NOMO-1 treated with dmso at 0.1 percent for 144 hours (cell line): ENCODE measurements at regions not wholly inside any gene's neighbourhood (a gene's known extent, or its start where the extent isn't known, plus 50 kb on each side); places are given as distances from the start of the nearest gene placed in this dataset.

Experiments used
- DNase-seq: peaks from one replicate; lab custom pipeline; 2025; ENCODE audit not compliant: unreplicated experiment; lab: John Stamatoyannopoulos, UW

GRCh38 chr22:48756146-48757111, 1071.2 kb downstream of the BRD1 start:
- no peak for DNase-seq

DNA sequence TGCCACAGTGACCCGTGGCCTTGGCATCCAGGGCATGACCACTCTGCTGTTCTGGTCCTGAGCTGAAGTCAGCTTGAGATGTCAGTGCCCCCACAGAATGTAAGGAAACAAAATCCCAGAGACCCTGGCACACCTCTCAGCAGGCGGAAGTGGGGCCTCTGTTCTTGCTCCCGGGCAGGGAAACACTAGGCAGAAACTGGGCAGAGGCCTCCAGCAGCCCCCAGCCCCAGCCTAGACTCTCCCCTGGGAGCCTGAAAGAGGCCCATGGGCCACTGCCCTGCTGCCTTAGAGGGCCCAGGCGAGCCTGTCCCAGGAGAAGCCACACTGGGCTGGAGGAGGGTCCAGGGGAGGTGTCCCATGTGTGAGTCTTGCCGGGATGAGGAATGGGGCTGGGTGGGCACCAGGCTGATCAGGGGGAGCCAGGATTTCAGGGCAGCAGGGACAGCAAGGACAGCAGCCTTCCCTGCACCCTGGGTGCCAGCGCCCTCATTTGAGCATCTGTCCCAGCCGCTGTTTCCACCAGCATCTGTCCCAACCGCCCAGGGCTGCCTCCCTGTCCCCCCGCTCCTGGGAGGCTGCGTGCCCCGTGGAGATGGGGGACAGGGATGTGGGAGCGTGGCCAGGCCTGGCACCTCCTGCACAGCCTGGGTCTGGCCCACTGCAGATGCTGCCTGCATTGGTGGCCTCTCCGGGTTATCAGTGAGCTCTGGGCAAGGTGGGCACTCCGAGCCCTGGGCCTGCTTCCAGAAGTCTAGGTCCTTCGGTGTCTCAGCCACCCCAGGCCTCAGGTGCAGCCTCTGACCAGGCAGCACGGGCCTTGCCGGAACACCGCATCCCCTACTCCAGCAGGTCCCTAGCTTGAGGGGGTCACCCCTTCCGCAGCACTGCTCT, 1072.4 kb downstream of the BRD1 start:
- DNase-seq = no peak

DNA sequence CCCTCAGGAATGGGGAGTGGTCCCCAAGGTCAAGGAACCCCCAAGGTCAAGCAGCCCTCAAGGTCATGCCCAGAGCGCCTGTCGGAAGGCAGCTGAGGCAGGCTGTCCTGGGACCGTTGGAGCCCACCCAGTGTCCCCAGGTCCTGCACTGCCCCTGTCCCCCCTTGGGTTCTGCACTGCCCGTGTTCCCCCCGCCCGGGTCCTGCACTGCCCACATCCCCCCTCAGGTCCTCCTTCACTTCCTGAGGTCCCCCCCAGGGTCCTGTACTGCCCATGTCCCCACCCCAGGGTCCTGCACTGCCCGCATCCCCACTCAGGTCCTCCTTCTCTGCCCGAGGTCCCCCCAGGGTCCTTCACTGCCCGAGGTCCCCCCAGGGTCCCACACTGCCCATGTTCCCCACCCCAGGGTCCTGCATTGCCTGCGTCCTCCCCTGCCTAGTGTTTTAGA, 1073.0 kb downstream of the BRD1 start:
- no peak for DNase-seq

GRCh38 chr22:48753752-48754517, 1073.7 kb downstream of the BRD1 start:
- DNase-seq = no peak

GRCh38 chr22:48753381-48753730, 1074.3 kb downstream of the BRD1 start:
- no peak for DNase-seq

- DNase-seq = no peak
These were observed 1075.0 kb downstream of the BRD1 start for GRCh38 chr22:48752451-48753380.

- no peak for DNase-seq
These were observed 1075.9 kb downstream of the BRD1 start for GRCh38 chr22:48751539-48752437.

DNA sequence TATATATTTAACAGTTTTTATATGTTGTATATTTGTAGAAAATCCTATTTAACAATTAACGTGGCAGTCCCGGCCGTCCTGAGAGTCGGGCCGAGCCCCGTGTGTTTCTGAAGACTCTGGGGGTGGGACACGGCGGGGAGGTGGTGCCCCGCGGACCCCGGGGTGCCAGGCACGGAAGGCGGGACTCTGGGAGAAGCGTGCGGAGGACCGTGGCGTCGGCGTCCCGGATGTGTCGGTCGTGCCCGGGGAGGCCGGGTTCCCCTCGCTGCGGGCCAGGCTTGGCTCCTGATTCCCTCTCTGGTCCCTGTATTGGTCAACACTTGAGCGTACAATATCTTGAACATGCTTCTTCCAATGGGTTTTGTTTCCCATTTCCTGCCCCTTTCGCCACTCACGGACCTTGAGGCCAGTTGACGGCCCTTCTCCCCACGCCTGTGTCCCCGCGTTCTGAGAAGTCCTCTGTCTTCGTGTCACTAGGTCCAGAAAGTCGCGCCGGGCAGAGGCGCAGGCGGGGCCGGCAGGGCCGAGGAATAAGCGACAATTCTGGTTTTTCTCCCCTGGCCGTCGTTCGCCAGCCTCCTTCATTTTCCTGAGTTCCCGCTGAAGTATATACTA, 1076.7 kb downstream of the BRD1 start:
- DNase-seq = no peak

DNA sequence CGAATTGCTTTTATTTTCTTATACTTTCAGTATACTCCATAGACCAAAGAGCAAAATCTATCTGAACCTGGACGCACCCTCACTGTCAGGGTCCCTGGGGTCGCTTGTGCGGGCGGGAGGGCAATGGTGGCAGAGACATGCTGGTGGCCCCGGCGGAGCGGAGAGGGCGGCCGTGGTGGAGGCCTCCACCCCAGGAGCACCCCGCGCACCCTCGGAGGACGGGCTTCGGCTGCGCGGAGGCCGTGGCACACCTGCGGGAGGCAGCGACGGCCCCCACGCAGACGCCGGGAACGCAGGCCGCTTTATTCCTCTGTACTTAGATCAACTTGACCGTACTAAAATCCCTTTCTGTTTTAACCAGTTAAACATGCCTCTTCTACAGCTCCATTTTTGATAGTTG, 1077.4 kb downstream of the BRD1 start:
- DNase-seq = no peak

DNA sequence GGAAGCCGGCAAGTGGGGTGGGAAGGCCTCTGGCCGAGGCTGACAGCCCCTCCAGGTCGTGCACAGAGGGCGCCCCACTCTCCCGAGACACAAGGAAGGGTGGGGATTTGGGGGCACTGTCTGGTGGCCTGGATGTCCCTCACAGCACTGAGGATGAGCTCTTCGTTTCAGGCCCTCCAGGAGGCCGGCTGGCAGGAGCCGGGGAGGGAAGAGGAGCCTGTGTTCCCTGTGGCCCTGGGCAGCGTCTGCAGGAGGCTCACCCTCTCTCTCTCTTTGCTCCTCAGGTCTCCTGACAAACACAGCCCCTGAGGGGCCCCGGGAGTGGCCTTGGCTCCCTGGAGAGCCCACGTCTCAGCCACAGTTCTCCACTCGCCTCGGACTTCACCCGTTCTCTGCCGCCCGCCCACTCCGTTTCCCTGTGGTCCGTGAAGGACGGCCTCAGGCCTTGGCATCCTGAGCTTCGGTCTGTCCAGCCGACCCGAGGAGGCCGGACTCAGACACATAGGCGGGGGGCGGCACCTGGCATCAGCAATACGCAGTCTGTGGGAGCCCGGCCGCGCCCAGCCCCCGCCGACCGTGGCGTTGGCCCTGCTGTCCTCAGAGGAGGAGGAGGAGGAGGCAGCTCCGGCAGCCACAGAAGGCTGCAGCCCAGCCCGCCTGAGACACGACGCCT, 1078.0 kb downstream of the BRD1 start:
- no peak for DNase-seq

GRCh38 chr22:48748860-48749554, 1078.7 kb downstream of the BRD1 start:
- DNase-seq = no peak

DNA sequence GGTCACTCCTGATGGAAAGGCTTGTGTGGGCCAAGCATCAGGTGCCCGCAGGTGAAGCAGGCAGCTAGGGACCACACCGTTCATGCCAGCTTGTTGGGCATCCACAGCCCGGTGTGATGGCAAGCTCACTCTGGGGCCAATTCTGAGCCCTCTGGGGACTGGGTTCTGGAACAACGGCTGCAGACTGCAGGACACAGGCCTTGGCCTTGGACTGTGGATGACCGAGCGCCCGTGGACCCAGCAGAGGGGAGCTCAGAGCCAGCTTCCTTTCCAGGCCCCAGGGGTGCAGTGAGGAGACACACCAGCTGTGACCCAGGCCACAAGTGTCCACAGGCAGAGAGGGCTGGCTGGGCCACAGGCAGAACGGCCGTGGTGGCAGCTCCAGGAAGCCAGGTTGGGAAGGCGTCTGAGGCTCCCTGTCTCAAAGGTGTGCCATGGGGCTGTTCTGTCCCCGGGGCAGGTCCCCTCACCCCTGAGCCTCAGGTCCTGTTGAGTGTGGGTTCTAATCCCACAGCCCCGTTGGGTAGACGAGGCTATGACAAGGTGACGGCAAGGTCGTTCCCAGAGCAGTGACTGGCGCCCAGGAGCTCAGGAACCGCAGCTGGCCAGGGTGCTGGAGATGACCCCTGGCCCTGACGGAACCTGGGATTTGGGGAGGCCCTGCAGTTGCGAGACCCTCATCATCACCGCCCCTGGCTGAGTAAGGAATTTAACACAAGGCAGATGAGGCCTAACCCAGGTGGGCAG, 1079.4 kb downstream of the BRD1 start:
- no peak for DNase-seq

DNA sequence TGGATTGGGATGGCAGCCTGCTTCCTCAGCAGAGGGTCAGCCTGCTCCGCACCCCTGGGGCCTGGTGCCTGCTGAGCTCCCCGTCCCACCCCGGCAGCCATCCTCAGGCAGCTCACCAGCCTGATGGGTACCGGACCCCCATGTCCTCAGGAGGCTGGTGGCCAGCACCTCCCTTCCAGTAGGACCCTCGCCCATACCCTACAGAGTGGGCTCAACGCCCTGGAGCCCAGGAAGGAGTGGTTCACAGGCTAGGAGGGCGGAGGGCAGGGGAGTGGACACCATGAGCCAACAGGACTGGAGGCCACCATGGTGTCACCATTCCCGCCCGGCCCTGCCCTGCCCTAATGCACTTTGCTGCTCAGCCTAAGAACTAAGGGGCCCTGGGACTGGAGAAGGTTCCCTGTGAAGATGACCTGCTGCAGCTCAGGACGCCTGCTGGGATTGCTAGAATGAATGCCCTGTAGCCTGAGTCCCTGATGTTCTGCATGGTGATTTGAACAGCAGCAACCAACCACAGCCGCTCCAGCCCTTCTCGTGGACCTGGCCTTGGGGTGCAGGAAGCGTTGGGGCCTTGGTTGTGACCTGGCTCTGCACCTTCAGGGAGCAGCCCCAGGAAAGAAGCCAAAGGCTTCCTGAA, 1080.8 kb downstream of the BRD1 start:
- DNase-seq = no peak

DNA sequence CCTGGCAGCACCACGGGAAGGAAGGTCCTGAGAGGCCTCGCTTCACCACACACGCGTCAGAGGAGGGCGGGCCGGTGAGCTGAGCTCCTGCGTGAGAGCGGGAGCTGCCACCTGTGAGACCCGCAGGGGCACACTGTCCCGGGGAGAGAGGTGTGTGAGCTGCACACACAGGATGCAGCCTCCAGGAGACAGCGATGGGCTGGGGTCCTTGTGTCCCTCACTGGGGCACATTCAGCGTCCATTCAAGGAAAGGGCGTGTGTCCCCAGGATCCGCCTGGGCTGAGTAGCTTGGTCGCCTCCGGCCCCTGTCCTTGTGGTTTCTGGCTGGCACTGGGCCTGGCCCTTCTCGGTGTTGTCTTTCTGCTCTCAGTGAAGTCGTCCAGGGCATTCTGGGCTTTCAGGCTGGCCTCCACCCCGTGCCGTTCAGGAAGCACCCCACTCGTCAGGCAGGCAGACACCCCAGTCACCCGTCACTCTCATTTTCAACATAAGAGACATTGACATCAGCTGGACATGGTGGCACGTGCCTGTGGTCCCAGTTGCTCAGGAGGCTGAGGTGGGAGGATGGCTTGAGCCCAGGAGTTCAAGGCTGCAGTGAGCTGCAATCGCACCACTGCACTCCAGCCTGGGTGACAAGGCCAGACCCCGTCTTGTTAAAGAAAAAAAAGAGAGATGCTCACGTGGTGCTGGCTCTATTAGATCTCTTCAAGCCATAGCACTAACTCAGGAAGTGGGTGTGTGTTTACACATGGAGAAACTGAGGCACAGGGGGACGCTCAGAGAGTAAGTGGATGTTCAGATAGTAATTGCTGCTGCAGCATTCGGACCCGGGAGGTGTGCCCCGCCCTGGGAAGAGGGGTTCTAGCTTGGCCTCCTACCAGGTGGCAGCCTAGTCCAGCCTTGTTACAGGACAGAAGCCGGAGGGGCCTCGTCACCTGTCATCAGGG, 1081.6 kb downstream of the BRD1 start:
- DNase-seq = no peak
